Suppressor macrophage (primary cell): ENCODE measurements at regions not wholly inside any gene's neighbourhood (a gene's known extent, or its start where the extent isn't known, plus 50 kb on each side); places are given as distances from the start of the nearest gene placed in this dataset.
"Not testable (repeated sequence)": the region's sequence is repeated elsewhere in the genome, so short reads cannot be mapped to it uniquely, and the experiment has no call there.

Source experiments
- DNase-seq, 4 experiments: peaks; one replicate each; pipeline ENCODE4 v3.0.0-alpha.2; 2020 to 2022

DNA sequence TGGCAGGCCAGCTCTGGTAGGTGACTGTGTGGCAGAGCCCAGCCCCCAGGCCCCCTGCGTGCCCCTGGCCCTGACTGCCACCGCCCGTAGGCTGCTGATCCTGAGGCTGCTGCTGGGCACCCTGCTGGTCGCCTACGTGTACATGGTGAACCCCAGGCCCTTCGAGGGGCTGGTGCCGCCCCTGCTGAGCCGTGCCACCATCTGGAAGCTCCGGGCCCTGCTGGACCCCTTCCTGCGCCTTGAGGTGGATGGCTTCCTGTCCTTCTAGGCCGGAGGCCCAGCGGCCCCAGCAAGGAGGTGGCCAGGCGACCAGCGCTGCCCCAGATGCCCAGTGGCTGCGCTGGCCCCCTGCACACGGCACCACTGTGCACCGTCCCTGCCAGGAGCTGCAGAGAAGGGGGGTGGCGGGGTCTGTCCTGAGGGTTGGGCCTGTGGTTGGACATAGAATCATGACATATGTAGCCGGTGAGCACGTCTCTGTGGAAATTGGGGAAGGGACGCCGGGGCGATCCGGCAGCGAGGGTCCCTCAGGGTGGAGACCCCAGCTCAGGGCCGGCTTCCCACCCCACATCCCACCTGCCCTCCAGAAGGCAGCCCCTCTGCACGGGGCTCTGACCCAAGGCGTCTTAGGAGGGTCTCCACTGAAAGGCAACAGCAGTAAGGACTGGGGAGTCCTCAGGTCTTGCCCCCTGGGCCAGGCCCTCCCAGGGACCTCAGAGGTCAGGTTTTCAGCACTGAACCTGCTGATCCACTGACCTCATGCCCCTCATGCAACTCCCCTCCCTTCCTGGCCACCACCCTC lies 185.4 kb downstream of the IGLL1 start:
- no peak for DNase-seq

GRCh38 chr22:23393721-23394320 lies 186.3 kb downstream of the IGLL1 start:
- DNase-seq: no peak

GRCh38 chr22:23393199-23393598 lies 186.9 kb downstream of the IGLL1 start:
- not testable (repeated sequence) for DNase-seq

GRCh38 chr22:23392420-23393121 lies 187.5 kb downstream of the IGLL1 start:
- DNase-seq: no peak

- DNase-seq: no peak
Measured at GRCh38 chr22:23391022-23391421, 189.1 kb downstream of the IGLL1 start.

- DNase-seq: no peak
Measured at GRCh38 chr22:23389271-23390071, 190.6 kb downstream of the IGLL1 start.

DNA sequence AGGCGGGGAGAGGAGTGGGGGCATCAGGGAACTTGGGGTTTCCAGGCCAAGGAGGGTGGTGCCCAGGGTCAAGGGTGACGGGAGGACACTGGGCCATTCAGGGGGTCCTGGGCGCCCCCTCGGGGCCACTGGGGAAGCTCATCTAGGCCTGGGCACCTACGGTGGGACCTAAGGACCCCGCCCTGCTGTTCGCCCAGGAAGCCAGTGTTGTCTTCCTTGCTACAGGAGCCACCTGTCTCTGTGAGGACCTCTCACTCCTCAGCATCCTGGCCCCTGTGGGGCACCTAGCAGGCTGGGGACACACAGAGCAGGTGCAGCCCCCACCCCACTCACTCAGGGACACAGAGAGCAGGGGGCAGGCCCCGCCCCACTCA lies 191.6 kb downstream of the IGLL1 start:
- DNase-seq: no peak

GRCh38 chr22:23387827-23388516 lies 192.1 kb downstream of the IGLL1 start:
- no peak for DNase-seq

DNA sequence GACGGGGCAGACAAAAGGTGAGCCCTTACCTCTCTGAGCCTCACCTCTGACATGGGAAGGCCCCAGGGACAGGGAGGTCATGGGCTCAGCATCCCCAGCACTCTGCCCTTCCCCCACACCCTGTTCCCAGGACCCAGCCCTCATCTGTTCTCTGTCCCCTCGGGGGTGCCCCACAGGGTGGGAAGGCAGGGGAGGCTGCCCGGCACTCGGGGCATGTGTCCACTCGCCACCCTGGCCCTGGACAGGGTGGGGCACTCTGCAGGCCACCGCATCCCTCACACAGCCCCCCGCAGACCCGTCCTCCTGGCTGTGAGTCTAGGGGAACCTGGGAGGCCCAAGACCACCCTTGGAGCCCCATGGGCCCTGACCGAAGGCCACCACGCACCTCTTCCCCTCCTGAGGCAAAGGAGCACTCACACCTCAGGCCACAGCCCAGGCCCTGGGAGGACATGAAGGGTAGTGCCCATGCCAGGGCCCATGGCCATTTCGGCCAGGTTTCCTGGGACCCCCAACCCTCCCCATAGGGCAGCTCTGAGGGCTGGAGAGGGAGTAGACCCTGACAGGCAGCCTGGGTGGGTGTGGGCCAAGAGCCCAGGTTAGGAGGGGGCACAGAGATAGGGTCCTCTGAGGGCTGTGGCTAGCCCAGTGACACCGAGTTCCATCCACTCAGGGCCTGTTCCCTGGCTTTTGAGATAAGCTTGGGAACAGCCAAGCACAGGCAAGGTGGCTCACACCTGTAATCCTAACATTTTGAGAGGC lies 193.1 kb downstream of the IGLL1 start:
- no peak for DNase-seq

DNA sequence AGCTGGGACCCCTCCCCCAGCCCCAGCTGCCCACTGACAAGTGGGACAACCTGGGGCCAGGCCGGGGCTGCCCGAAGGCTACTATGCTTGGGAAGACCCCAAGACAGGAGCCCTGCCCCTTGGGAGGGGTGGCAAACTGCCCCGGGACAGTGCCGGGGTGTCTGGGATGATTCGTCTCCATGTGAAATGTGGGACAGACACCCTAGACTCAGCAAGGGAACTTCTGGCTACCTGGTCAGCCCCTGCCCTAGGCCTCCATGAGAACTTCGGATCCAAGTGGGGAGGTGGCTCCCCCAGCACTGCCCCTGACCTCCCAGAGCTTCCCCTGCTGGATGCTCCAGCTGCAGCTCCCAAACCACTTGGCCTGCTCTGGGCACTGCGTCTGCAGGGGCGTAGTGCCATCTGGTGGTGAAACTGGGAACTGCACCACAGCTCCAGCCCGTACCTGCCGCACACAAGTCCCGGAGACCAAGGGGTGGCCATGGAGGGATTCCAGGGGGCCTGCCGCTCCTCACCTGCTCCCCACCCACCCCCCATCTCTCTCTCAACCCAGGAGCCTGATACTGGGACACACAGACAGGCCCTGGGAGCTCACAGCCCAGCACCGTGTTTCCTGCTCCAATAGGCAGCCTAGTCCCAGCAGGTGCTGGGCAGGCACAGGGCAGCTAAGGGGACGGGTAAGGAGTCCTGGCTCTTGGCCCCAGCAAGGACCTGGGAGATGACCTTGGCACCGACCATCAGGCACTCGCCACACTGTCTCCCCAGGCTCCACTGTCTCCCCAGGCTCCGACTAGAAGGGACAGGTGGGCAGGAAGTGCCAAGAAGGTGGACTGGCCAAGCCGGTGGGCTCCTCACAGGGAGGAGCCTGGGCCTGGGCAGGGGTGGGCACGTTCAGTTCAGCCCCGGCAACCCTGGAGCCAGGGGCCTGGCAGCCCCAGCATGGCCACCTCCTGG lies 194.1 kb downstream of the IGLL1 start:
- DNase-seq: peak; percentile 80 to 91 (median 86)

GRCh38 chr22:23384923-23385677 lies 195.0 kb downstream of the IGLL1 start:
- no peak for DNase-seq

DNA sequence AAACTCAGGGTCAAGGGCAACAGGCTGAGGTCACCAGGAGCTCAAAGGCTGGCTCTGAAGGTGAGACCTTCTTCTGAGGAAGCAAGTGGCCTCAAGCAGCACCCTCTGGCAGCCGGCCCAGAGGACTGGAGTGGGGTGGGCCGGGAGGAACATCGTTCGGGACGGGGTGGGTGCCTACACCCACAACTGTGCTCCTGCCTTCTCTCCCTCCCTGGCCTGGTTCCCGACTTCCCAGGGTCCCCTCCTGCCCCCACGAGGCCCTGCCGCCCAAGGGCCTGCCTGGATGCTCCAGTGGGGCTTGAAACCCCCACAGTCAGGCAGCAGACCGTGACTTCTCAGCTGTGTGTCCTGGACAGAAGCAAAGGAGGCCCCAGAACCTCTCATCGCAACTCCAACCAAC lies 195.7 kb downstream of the IGLL1 start:
- DNase-seq: no peak

DNA sequence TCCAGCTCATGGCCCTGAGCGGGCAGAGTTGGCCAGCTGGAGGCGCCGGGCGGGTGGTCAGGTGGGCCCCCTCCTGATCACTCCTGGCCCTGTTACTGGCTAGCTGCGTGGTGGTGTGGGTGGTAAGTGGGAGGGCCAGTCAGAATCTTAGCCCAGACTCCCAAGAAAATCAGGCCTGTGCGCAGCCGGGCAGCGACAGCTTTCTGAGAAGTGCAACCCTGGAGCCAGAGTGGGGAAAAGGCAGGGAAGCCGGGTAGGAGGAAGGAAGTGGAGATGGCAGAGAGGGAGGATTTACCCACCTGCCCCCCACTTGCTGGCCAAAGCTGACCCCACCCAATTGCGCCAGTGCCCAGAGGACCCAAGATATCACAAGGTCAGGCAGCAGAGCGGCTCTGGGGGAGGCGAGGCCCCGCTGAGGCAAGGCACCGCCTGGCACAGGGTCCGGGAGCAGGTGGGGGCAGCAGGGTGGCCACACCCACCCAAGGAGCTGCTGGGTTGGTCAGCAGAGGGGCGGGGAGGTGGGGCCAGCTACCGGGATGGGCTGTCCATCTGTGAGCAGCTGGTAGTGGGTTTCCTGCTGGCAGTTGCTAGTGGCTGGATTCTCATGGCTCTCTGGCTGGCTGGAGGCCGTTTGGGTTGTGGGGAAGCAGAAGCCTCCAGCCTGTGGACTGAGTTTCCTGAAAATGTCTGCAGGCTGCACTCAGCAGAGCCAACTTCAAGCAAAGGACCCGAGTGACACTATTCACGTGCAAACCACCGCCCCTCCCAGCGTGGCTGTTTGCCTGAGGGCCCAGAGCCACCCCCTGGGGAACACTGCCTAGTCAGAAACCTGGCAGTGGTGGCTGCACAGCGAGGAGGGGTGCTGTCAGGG lies 196.4 kb downstream of the IGLL1 start:
- peak in 2 of 4 experiments; percentile 16 to 22 for DNase-seq

- no peak for DNase-seq
Measured at GRCh38 chr22:23382428-23383218, 197.5 kb downstream of the IGLL1 start.

GRCh38 chr22:23381661-23382427 lies 198.2 kb downstream of the IGLL1 start:
- no peak for DNase-seq

- no peak for DNase-seq
Measured at GRCh38 chr22:23380911-23381310, 199.2 kb downstream of the IGLL1 start.

- DNase-seq: no peak
Measured at GRCh38 chr22:23380230-23380573, 199.9 kb downstream of the IGLL1 start.
